ENCODE measurements at regions not wholly inside any gene's neighbourhood (a gene's known extent, or its start where the extent isn't known, plus 50 kb on each side); places are given as distances from the start of the nearest gene placed in this dataset.

DNA sequence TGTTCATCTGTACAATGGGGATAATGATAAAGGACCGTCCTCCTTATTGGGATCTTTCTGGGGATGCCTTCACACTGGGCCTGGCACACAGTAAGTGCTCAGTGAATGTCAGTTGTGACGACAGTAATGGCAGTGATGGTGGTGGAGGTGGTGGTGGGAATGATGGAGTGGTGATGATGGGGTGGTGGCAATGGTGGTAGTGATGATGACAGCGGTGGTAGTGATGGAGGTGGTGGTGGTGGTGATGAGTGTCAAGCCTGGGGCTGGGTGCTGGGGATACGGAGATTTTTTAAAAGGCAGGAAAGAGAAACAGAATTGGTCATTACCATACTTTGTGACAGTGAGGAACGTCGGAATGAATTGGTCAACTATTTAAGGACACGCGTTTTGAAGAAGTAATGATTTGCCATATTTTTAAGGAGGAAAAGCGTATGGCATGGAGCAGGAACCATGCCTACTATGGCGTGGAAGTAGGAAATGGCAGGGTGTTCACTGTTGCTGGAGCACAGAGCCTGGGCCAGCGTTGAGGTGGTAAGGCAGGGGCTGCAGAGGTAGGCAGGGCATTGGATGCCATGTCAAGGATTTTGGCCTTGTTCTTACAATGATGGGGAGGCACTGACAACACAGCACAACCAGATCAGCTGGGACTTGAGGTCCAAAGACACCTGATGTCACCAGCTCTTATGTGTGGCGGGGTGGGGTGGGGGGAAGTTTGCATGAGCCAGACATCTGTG is 128.7 kb downstream of the ACTL8 start:
- Histone ChIP-seq H3K4me2 (ENCODE audit: low read length) (no peak overlapping the region), H3K79me2 (ENCODE audit: insufficient read depth, low read length) (no peaks in the 10 kb centered on the region), H4K20me1 (ENCODE audit: insufficient read depth, low read length) (no peaks in the 10 kb centered on the region), H3K9me3 (ENCODE audit: low read length) (no peaks in the 10 kb centered on the region), H3K4me3 (ENCODE audit: low read depth, low read length, poor library complexity, severe bottlenecking) (no peak overlapping the region), H2AFZ (ENCODE audit: low read length) (no peak overlapping the region), H3K27me3 (ENCODE audit: insufficient read depth, low read length) (no peaks in the 10 kb centered on the region; the same call in 1 of the 2 replicates), H3K9me2 (ENCODE audit: low read depth, low read length) (no peaks in the 10 kb centered on the region), H3K9ac (ENCODE audit: low read length) (no peak overlapping the region), H3K27ac (ENCODE audit: low read depth, low read length, poor library complexity, severe bottlenecking) (no peak overlapping the region), H3F3A (ENCODE audit: insufficient read depth, low read length) (no peaks in the 10 kb centered on the region), H3K36me3 (ENCODE audit: insufficient read depth, low read length) (no peaks in the 10 kb centered on the region), H3K4me1 (ENCODE audit: insufficient read depth, low read length, severe bottlenecking) (no peaks in the 10 kb centered on the region)
- TF ChIP-seq CTCF (IDR thresholded peaks at IDR 0.05; ENCODE audit: low read length), result no peak

GRCh38 chr1:17885663-17886320 is 130.7 kb downstream of the ACTL8 start:
- Histone ChIP-seq H3K36me3 (ENCODE audit: insufficient read depth, low read length) (no peaks in the 10 kb centered on the region), H3K9me2 (ENCODE audit: low read depth, low read length) (no peaks in the 10 kb centered on the region), H3K4me1 (ENCODE audit: insufficient read depth, low read length, severe bottlenecking) (no peaks in the 10 kb centered on the region), H3K9ac (ENCODE audit: low read length) (no peak overlapping the region), H3K4me2 (ENCODE audit: low read length) (no peak overlapping the region), H3K4me3 (ENCODE audit: low read depth, low read length, poor library complexity, severe bottlenecking) (no peak overlapping the region), H2AFZ (ENCODE audit: low read length) (no peak overlapping the region), H4K20me1 (ENCODE audit: insufficient read depth, low read length) (no peaks in the 10 kb centered on the region), H3F3A (ENCODE audit: insufficient read depth, low read length) (no peaks in the 10 kb centered on the region), H3K9me3 (ENCODE audit: low read length) (no peaks in the 10 kb centered on the region), H3K27ac (ENCODE audit: low read depth, low read length, poor library complexity, severe bottlenecking) (no peak overlapping the region), H3K27me3 (ENCODE audit: insufficient read depth, low read length) (peaks cover 4% of the 10 kb centered on the region; the same call in 1 of the 2 replicates), H3K79me2 (ENCODE audit: insufficient read depth, low read length) (no peaks in the 10 kb centered on the region)
- no peak for TF ChIP-seq CTCF (IDR thresholded peaks at IDR 0.05; ENCODE audit: low read length)
- TF ChIP-seq EZH2 (IDR thresholded peaks at IDR 0.05; ENCODE audit: borderline replicate concordance, low read length), result no peak

DNA sequence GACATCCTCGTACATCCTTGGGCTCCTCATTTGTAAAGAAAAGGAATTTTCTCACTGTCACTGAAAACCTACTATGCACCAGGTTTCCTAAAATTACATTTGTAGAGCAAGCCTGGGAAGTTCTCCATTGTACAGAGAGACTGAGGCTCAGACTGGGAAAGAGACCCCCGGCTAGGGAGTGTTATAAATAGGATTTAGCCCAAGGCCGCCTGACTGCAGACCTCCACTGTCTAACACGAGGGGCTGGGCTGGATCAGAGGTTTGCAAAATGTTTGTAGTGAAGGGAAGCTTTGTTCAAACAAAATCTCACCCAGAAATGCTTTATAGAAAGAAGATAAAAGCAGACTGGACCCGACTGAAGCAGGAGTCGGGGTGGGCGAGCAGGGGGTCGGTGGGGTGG is 131.3 kb downstream of the ACTL8 start:
- H2AFZ ChIP-seq (ENCODE audit: low read length), result no peak overlapping the region
- H3K27ac ChIP-seq (ENCODE audit: low read depth, low read length, poor library complexity, severe bottlenecking), result no peak overlapping the region
- H3K4me1 ChIP-seq (ENCODE audit: insufficient read depth, low read length, severe bottlenecking), result no peaks in the 10 kb centered on the region
- no peaks in the 10 kb centered on the region for H3K9me3 ChIP-seq (ENCODE audit: low read length)
- no peak overlapping the region for H3K4me3 ChIP-seq (ENCODE audit: low read depth, low read length, poor library complexity, severe bottlenecking)
- H3K9me2 ChIP-seq (ENCODE audit: low read depth, low read length), result no peaks in the 10 kb centered on the region
- no peaks in the 10 kb centered on the region for H3K36me3 ChIP-seq (ENCODE audit: insufficient read depth, low read length)
- H3K79me2 ChIP-seq (ENCODE audit: insufficient read depth, low read length), result no peaks in the 10 kb centered on the region
- no peaks in the 10 kb centered on the region for H3F3A ChIP-seq (ENCODE audit: insufficient read depth, low read length)
- no peak overlapping the region for H3K9ac ChIP-seq (ENCODE audit: low read length)
- TF ChIP-seq EZH2 (IDR thresholded peaks at IDR 0.05; ENCODE audit: borderline replicate concordance, low read length), result no peak
- TF ChIP-seq CTCF (IDR thresholded peaks at IDR 0.05; ENCODE audit: low read length), result no peak
- no peak overlapping the region for H3K4me2 ChIP-seq (ENCODE audit: low read length)
- H4K20me1 ChIP-seq (ENCODE audit: insufficient read depth, low read length), result no peaks in the 10 kb centered on the region
- H3K27me3 ChIP-seq (ENCODE audit: insufficient read depth, low read length), result peaks cover 4% of the 10 kb centered on the region; the same call in 1 of the 2 replicates

Measured in OCI-LY1 (cell line).